Chondrocyte (in vitro differentiated cells): ENCODE measurements at regions not wholly inside any gene's neighbourhood (a gene's known extent, or its start where the extent isn't known, plus 50 kb on each side); places are given as distances from the start of the nearest gene placed in this dataset.

Experiments used
- DNase-seq: peaks from one replicate; pipeline ENCODE4 v3.0.0; 2021; ENCODE audit warnings: mixed read lengths, low spot score
- H3K27ac Mint-ChIP-seq: one replicate; pipeline ENCODE4 v1.8.0; 2021; ENCODE audit warnings: mild to moderate bottlenecking, moderate library complexity, mixed read lengths; ENCODE audit not compliant: unreplicated experiment
- H3K27me3 Mint-ChIP-seq: 2 replicates; pipeline ENCODE4 v1.8.0; 2021; ENCODE audit warnings: low read depth, mixed read lengths
- H3K36me3 Mint-ChIP-seq: 2 replicates; pipeline ENCODE4 v1.8.0; 2021; ENCODE audit warnings: low read depth, mixed read lengths
- H3K4me1 Mint-ChIP-seq: 2 replicates; pipeline ENCODE4 v1.8.0; 2021; ENCODE audit warnings: low read depth, mild to moderate bottlenecking, mixed read lengths
- H3K4me3 Mint-ChIP-seq: one replicate; pipeline ENCODE4 v1.8.0; 2021; ENCODE audit warnings: mild to moderate bottlenecking, moderate library complexity, mixed read lengths; ENCODE audit not compliant: unreplicated experiment
- H3K9me3 Mint-ChIP-seq: 2 replicates; pipeline ENCODE4 v1.8.0; 2021; ENCODE audit warnings: low read depth, mixed read lengths
- CTCF ChIP-seq: fragments of 200-600 bp; sonication (generic); IDR thresholded peaks from 2 replicates; pipeline ENCODE4 v1.5.0; 2021; ENCODE audit warnings: antibody characterized with exemption, mild to moderate bottlenecking, moderate library complexity

DNA sequence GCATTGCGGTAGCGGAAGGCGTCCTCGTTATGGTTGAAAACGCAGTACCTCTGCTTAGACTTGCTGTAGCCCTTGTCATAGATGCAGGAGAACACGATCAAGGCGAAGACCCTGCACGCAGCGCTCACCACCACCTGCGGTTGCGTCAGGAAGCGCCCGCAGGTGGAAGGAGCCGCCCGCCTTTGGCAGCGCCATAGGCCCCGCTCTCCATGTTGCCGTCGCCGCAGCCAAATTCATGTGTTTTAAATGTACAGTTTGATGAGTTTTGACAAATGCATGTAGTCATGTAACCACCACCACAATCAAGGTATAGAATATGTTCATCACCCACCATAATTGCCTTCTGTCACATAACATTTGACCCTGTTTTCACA, 84.9 kb upstream of the CEP78 start:
- Mint-ChIP-seq H3K4me1 (peaks cover 5% of the 10 kb centered on the region), H3K9me3 (peaks cover 4% of the 10 kb centered on the region), H3K4me3 (no peak overlapping the region), H3K27ac (no peak overlapping the region), H3K27me3 (peaks cover 4% of the 10 kb centered on the region), H3K36me3 (no peaks in the 10 kb centered on the region)
- no peak for DNase-seq
- TF ChIP-seq CTCF: no peak

DNA sequence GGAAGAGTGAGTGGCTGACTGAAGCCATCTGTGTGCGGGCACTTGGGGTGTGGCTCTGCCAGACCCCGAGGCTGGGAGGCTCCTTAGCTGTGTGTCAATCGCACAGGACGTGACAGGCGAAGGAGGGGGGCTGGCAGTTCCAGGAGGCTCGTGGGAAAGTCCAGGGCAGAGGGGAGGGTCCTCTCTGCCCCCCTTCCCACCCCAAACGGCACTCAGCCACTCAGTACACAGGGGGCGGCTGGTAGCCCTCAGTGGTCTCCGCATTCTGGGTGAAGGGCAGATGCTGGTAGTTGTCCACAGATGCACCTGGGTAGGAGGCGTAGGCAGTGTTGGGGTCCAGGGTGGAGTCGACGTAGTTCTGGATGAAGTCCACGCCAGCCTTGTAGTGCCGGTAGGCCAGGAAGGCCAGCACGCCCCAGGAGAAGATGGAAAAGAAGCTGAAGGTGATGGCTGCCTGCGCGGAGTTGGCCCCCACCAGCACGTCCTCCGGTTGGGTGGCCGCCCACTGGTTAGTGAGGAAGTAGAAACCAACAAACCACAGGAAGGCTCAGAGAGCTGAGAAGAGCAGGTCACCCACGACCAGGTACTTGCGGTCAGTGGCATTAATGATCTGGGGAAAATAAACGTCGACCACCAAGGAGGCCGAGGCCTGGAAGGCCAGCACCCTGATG, 85.4 kb upstream of the CEP78 start:
- Mint-ChIP-seq H3K27me3 (peaks cover 3% of the 10 kb centered on the region), H3K27ac (no peak overlapping the region), H3K4me3 (no peak overlapping the region), H3K36me3 (no peaks in the 10 kb centered on the region), H3K4me1 (peaks cover 6% of the 10 kb centered on the region), H3K9me3 (peaks cover 4% of the 10 kb centered on the region)
- DNase-seq: no peak
- TF ChIP-seq CTCF: no peak

DNA sequence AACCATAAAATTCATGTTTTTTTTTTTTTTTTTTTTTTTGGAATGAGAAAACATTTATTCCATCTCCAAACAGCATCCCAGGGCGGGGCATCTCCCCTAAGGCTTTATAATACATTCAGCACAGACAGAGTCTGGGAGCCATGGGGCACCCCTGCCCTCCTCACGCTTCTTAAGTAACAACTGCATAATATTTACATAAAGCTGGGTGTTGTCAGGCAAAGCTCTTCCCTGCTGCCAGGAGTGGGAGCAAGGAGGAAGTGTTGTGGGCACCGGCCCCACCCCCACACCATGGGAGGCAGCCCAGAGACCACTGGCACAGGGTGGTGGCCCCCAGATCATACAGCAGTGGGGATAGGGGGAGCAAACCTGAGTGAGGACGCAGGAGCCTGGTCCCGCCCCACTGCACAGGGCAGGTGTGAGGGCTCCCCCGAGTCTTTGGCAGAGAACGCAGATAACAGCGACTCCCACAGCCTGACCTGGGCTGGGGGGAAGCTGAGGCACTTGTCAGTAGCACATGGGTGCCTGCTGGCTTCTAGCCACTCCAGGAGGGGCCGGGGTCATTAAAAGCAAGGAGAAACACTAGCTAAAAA, 86.1 kb upstream of the CEP78 start:
- Mint-ChIP-seq H3K4me1 (peaks cover 6% of the 10 kb centered on the region), H3K4me3 (no peak overlapping the region), H3K9me3 (peaks cover 4% of the 10 kb centered on the region), H3K27ac (no peak overlapping the region), H3K27me3 (no peaks in the 10 kb centered on the region), H3K36me3 (no peaks in the 10 kb centered on the region)
- no peak for DNase-seq
- no peak for TF ChIP-seq CTCF

DNA sequence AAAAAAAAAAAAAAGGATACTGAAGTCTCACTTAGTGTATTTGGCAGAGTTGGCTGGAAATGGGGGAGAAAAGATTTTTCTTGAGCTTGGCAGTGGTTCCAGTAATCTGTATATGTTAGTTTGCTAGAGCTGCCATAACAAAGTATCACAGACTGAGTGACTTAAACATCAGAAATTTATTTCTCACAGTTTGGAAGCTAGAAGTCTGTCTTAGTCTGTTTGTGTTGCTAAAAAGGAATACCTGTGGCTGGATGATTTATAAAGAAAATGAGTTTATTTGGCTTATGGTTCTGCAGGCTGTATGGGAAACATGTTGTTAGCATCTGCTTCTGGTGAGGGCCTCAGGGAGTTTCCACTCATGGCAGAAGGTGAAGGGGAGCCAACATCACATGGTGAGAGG, 89.6 kb upstream of the CEP78 start:
- H3K36me3 Mint-ChIP-seq: peaks cover 5% of the 10 kb centered on the region
- H3K4me3 Mint-ChIP-seq: no peak overlapping the region
- H3K9me3 Mint-ChIP-seq: peaks cover 14% of the 10 kb centered on the region
- TF ChIP-seq CTCF: no peak
- no peak for DNase-seq
- H3K4me1 Mint-ChIP-seq: peaks cover 12% of the 10 kb centered on the region
- H3K27me3 Mint-ChIP-seq: no peaks in the 10 kb centered on the region
- H3K27ac Mint-ChIP-seq: no peak overlapping the region

DNA sequence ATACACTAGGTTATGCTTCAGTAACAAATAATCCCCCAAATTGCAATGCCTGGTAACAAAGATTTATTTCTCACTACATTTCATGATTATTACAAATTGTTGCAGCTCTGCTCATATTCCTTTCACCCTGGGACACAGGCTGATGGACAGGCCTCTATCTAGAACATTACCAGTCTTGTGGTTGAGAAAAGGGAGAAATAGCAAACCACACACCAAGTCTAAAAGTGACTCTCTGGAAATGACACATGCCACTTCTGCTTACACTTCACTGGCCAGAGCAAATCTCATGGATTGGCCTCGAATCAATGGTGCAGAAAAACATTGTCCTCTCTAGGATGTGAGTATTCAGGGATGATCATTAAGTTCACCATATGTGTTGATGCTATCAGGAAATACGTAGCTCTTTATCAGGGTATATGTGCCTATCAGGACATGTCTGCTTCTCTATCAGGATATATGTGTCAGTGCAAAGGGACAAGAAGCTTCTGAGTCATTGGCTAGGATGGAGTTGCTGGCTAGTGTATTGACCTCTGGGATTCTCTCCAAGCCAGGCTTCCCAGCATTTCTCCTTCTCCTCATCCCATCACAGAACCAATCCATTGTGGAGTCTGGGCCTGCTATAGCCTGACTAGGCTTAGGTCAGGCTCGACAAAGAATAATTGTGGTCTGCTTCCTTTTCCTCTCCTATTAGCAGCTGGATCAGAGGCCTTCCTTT, 91.1 kb upstream of the CEP78 start:
- TF ChIP-seq CTCF: no peak
- Mint-ChIP-seq H3K27me3 (no peaks in the 10 kb centered on the region), H3K4me3 (no peak overlapping the region), H3K9me3 (peaks cover 14% of the 10 kb centered on the region), H3K27ac (no peak overlapping the region), H3K36me3 (peaks cover 5% of the 10 kb centered on the region), H3K4me1 (peaks cover 12% of the 10 kb centered on the region)
- no peak for DNase-seq
